Left colon (tissue), 2 donors: ENCODE measurements at regions not wholly inside any gene's neighbourhood (a gene's known extent, or its start where the extent isn't known, plus 50 kb on each side); places are given as distances from the start of the nearest gene placed in this dataset.

Source experiments
- ATAC-seq: fragments of 200-7000 bp; cut with Tn5 transposase; one replicate; pipeline ENCODE4 v1.9.1; 2020; ENCODE audit warnings: mild to moderate bottlenecking, moderate library complexity
- DNase-seq, 2 donors: peaks; one replicate each; pipeline ENCODE4 v3.0.0-alpha.2; 2020
- intact Hi-C, 2 donors: fragments of 100-400 bp; cut with DNase I in 1 of 2; cut with micrococcal nuclease in 1 of 2; formaldehyde crosslinking; loops; one replicate each; pipeline versions ENCODE4 v1.11.2 to v1.14.0; 2022; cut with DNase I, micrococcal nuclease
- donor health status: DM: no; HTN: no; CAD: no.
- donor health status: DM: yes; HTN: yes; CAD: no.

GRCh38 chr7:117929237-117929636, 56.0 kb upstream of the CTTNBP2 start:
- no peak for DNase-seq
- no peak for ATAC-seq
- intact Hi-C loops: no loop called here

- ATAC-seq (no peak), DNase-seq (no peak)
- intact Hi-C loops: no loop called here
Observed at GRCh38 chr7:117931314-117931713, 58.1 kb upstream of the CTTNBP2 start.

GRCh38 chr7:117937049-117937752, 64.0 kb upstream of the CTTNBP2 start:
- intact Hi-C loops: no loop called here
- no peak for ATAC-seq
- no peak for DNase-seq

GRCh38 chr7:117937753-117938483, 64.7 kb upstream of the CTTNBP2 start:
- ATAC-seq (no peak), DNase-seq (no peak)
- intact Hi-C loops: no loop called here

- intact Hi-C loops: no loop called here
- DNase-seq (no peak), ATAC-seq (no peak)
Observed at GRCh38 chr7:117941138-117941810, 68.0 kb upstream of the CTTNBP2 start.

GRCh38 chr7:117942780-117943179, 69.5 kb upstream of the CTTNBP2 start:
- ATAC-seq: no peak
- intact Hi-C loops: no loop called here
- no peak for DNase-seq

GRCh38 chr7:117944886-117945285, 71.6 kb upstream of the CTTNBP2 start:
- no peak for DNase-seq
- no peak for ATAC-seq
- intact Hi-C loops: no loop called here

GRCh38 chr7:117946151-117946633, 73.0 kb upstream of the CTTNBP2 start:
- DNase-seq: no peak

GRCh38 chr7:117949232-117949631, 76.0 kb upstream of the CTTNBP2 start:
- intact Hi-C loops: no loop called here
- no peak for DNase-seq
- ATAC-seq: no peak

More at GRCh38 chr7:117946151-117946633, 73.0 kb upstream of the CTTNBP2 start:
- intact Hi-C loops: no loop called here
- no peak for ATAC-seq

- intact Hi-C loops: no loop called here
- ATAC-seq: peak; percentile 95
- DNase-seq: peak; percentile 52 to 80
Observed at GRCh38 chr7:117950601-117951260, 77.5 kb upstream of the CTTNBP2 start.

- no peak for DNase-seq
- intact Hi-C loops: no loop called here
- ATAC-seq: no peak
Observed at GRCh38 chr7:117951285-117951684, 78.0 kb upstream of the CTTNBP2 start.

- ATAC-seq (no peak), DNase-seq (no peak)
- intact Hi-C loops: no loop called here
Observed at GRCh38 chr7:117951691-117952280, 78.5 kb upstream of the CTTNBP2 start.

GRCh38 chr7:117955046-117955445, 81.8 kb upstream of the CTTNBP2 start:
- ATAC-seq (no peak), DNase-seq (no peak)
- intact Hi-C loops: no loop called here

GRCh38 chr7:117960351-117960750, 87.1 kb upstream of the CTTNBP2 start:
- DNase-seq (no peak), ATAC-seq (peak; percentile 7)
- intact Hi-C loops: no loop called here

- intact Hi-C loops: no loop called here
- ATAC-seq (no peak), DNase-seq (no peak)
Observed at GRCh38 chr7:117961235-117961634, 88.0 kb upstream of the CTTNBP2 start.

- DNase-seq (no peak), ATAC-seq (no peak)
- intact Hi-C loops: no loop called here
Observed at GRCh38 chr7:117962366-117962994, 89.2 kb upstream of the CTTNBP2 start.

- DNase-seq: no peak
- intact Hi-C loops: no loop called here
- ATAC-seq: peak; percentile 56
Observed at GRCh38 chr7:117963264-117964197, 90.3 kb upstream of the CTTNBP2 start.

GRCh38 chr7:117970801-117971200, 97.6 kb upstream of the CTTNBP2 start:
- ATAC-seq (no peak), DNase-seq (no peak)
- intact Hi-C loops: no loop called here
